RWPE2 (cell line): ENCODE measurements at regions not wholly inside any gene's neighbourhood (a gene's known extent, or its start where the extent isn't known, plus 50 kb on each side); places are given as distances from the start of the nearest gene placed in this dataset.

Source experiments
- ATAC-seq: fragments of 200-7000 bp; cut with Tn5 transposase; 3 replicates; pipeline ENCODE4 v1.9.1; 2021; ENCODE audit warnings: low read depth
- DNase-seq: peaks from one replicate; pipeline ENCODE4 v3.0.0-alpha.2; 2020; ENCODE audit warnings: low spot score
- H3K27ac ChIP-seq: fragments of 450-650 bp; 2 replicates; pipeline ENCODE4 v1.5.1; 2017; ENCODE audit warnings: mild to moderate bottlenecking; ENCODE audit not compliant: poor library complexity, severe bottlenecking
- H3K27me3 ChIP-seq: fragments of 250-450 bp; sonication (Bioruptor Pico); 2 replicates; pipeline ENCODE4 v1.5.1; 2021; ENCODE audit warnings: mild to moderate bottlenecking, moderate library complexity; ENCODE audit not compliant: insufficient read depth, poor library complexity, severe bottlenecking
- H3K36me3 ChIP-seq: fragments of 250-450 bp; sonication (Bioruptor Pico); 2 replicates; pipeline ENCODE4 v1.5.1; 2020; ENCODE audit warnings: low read depth, mild to moderate bottlenecking, moderate library complexity
- H3K4me1 ChIP-seq: fragments of 250-450 bp; sonication (Bioruptor Pico); 2 replicates; pipeline ENCODE4 v1.5.1; 2021; ENCODE audit warnings: mild to moderate bottlenecking, moderate library complexity; ENCODE audit not compliant: insufficient read depth, poor library complexity, severe bottlenecking
- H3K4me3 ChIP-seq: fragments of 250-450 bp; sonication (Bioruptor Pico); 2 replicates; pipeline ENCODE4 v1.5.1; 2021; ENCODE audit warnings: mild to moderate bottlenecking, moderate library complexity; ENCODE audit not compliant: severe bottlenecking
- H3K9me3 ChIP-seq: fragments of 250-450 bp; sonication (Bioruptor Pico); 2 replicates; pipeline ENCODE4 v1.5.1; 2021; ENCODE audit warnings: mild to moderate bottlenecking, moderate library complexity; ENCODE audit not compliant: severe bottlenecking
- TF ChIP-seq, protein P1 (sequence below): fragments of 450-650 bp; IDR thresholded peaks from one replicate; pipeline ENCODE4 v1.5.1; 2017; ENCODE audit warnings: mild to moderate bottlenecking, moderate library complexity; ENCODE audit not compliant: poor library complexity, severe bottlenecking

- no peaks in the 10 kb centered on the region for H3K9me3 ChIP-seq
- H3K36me3 ChIP-seq: no peaks in the 10 kb centered on the region
- H3K4me1 ChIP-seq: no peaks in the 10 kb centered on the region
- DNase-seq (no peak), ATAC-seq (no peak)
- TF ChIP-seq, protein P1, sequence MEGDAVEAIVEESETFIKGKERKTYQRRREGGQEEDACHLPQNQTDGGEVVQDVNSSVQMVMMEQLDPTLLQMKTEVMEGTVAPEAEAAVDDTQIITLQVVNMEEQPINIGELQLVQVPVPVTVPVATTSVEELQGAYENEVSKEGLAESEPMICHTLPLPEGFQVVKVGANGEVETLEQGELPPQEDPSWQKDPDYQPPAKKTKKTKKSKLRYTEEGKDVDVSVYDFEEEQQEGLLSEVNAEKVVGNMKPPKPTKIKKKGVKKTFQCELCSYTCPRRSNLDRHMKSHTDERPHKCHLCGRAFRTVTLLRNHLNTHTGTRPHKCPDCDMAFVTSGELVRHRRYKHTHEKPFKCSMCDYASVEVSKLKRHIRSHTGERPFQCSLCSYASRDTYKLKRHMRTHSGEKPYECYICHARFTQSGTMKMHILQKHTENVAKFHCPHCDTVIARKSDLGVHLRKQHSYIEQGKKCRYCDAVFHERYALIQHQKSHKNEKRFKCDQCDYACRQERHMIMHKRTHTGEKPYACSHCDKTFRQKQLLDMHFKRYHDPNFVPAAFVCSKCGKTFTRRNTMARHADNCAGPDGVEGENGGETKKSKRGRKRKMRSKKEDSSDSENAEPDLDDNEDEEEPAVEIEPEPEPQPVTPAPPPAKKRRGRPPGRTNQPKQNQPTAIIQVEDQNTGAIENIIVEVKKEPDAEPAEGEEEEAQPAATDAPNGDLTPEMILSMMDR: no peak
- no peaks in the 10 kb centered on the region for H3K27me3 ChIP-seq
- no peak overlapping the region for H3K4me3 ChIP-seq
- H3K27ac ChIP-seq: no peak overlapping the region
Measured at GRCh38 chr11:38156495-38157146, 1558.6 kb upstream of the RAG2 start.

DNA sequence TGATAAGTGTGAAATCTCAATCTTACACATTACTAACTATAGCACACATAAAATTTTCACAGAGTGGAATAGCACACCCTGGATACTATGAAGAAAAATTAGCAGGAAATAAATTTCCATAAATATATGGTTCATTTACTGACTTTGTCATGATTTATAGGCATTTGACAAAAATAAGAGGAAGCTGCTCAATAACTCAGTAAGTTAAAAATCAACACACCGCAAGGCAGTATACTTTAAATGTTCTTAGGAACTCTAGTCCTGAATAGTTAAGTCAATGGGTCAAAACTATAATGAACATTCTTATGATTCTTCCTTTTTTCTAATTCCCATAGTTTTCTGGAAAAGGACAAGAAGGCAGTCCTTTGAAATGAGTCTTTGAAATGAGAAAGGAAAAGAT lies 1557.8 kb upstream of the RAG2 start:
- Histone ChIP-seq H3K4me3 (no peak overlapping the region), H3K27me3 (no peaks in the 10 kb centered on the region), H3K4me1 (no peaks in the 10 kb centered on the region), H3K36me3 (no peaks in the 10 kb centered on the region), H3K27ac (no peak overlapping the region), H3K9me3 (no peaks in the 10 kb centered on the region)
- TF ChIP-seq, protein P1: no peak
- DNase-seq (no peak), ATAC-seq (no peak)

DNA sequence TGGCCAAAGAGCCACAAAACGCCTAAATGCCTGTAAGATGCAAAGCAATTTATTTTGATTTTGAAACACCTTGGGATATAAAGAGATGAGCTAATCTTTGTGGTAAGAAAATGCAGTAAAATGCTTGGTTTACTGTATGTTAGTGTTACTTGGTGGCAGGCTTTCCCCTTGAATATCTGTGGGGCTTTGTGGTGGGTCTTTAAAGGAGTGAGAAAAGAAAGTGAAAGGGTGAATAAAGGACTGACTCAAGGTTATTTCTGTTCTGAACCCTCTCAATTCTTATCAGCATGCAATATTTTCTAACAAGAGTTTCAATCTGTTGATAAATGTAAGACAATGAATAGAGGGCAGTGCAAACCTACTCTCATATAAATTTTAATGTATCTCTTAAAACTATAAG lies 1555.9 kb upstream of the RAG2 start:
- TF ChIP-seq, protein P1: no peak
- DNase-seq (no peak), ATAC-seq (no peak)
- no peak overlapping the region for H3K4me3 ChIP-seq
- H3K27ac ChIP-seq: no peak overlapping the region
- H3K9me3 ChIP-seq: no peaks in the 10 kb centered on the region
- no peaks in the 10 kb centered on the region for H3K4me1 ChIP-seq
- H3K36me3 ChIP-seq: no peaks in the 10 kb centered on the region
- no peaks in the 10 kb centered on the region for H3K27me3 ChIP-seq

DNA sequence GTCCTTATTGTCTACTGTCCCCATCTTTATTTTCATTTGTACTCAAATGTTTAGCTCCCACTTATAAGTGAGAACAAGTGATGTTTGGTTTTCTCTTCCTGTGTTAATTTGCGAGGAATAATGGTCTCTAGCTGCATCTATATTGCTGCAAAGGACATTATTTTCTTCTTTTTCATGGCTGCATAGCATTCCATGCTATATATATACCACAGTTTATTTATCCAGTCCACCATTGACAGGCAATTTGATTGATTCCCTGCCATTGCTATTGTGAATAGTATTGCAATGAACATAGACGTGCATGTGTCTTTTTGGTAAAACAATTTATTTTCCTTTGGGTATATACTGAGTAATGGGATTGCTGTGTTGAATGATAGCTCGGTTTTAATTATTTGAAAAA lies 1545.8 kb upstream of the RAG2 start:
- H3K9me3 ChIP-seq: no peaks in the 10 kb centered on the region
- no peak for ATAC-seq

DNA sequence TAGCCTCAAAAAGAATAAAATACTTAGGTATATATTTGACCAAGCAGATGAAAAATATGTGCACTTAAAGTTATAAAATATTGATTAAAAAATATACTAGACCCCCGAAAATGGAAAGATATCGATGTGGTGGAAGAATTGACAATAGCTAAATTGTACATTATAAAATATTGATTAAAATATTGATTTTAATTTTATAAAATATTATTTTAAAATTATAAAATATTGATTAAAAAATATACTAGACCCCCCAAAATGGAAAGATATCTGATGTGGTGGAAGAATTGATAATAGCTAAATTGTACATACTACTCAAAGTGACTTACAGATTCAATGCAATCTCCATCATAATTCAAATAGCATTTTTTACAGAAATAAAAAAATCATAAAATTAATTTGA lies 1540.9 kb upstream of the RAG2 start:
- no peak overlapping the region for H3K4me3 ChIP-seq
- peaks cover 3% of the 10 kb centered on the region for H3K9me3 ChIP-seq
- H3K27me3 ChIP-seq: no peaks in the 10 kb centered on the region
- no peak overlapping the region for H3K27ac ChIP-seq
- H3K4me1 ChIP-seq: no peaks in the 10 kb centered on the region
- TF ChIP-seq, protein P1: no peak
- ATAC-seq: no peak
- no peaks in the 10 kb centered on the region for H3K36me3 ChIP-seq
- DNase-seq: no peak

More for the DNA sequence above, 1545.8 kb upstream of the RAG2 start:
- H3K36me3 ChIP-seq: no peaks in the 10 kb centered on the region
- H3K4me1 ChIP-seq: no peaks in the 10 kb centered on the region
- no peak overlapping the region for H3K27ac ChIP-seq
- no peak overlapping the region for H3K4me3 ChIP-seq
- no peaks in the 10 kb centered on the region for H3K27me3 ChIP-seq
- TF ChIP-seq, protein P1: no peak
- no peak for DNase-seq
